ENCODE measurements at regions not wholly inside any gene's neighbourhood (a gene's known extent, or its start where the extent isn't known, plus 50 kb on each side); places are given as distances from the start of the nearest gene placed in this dataset.

DNA sequence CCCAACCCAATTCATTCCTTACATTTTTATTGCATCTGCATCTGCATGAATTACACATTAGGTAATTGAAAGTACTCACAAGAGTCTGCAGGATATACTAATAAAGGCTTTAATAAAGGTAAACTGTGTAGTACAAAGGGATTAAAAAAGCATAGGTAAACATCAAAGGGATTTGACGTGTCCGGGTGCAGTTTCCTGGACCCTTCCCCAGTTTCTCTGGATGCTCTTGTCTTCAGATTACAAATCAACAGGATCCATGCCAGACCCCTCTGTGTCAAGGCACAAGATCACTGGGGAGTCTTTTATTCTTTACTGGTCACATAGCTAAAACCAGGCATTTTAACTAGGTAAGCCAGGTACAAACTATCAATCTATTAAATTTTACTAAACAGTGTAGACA, 177.2 kb upstream of the TYRP1 start:
- in situ Hi-C loops (cut with MboI; ENCODE audit: low pct_unique_long_range_greater_than_20kb, low sequenced_read_pairs, unreplicated experiment): no loop called here
- DNase-seq (ENCODE audit: low spot score): no peak
- TF ChIP-seq, protein P1, sequence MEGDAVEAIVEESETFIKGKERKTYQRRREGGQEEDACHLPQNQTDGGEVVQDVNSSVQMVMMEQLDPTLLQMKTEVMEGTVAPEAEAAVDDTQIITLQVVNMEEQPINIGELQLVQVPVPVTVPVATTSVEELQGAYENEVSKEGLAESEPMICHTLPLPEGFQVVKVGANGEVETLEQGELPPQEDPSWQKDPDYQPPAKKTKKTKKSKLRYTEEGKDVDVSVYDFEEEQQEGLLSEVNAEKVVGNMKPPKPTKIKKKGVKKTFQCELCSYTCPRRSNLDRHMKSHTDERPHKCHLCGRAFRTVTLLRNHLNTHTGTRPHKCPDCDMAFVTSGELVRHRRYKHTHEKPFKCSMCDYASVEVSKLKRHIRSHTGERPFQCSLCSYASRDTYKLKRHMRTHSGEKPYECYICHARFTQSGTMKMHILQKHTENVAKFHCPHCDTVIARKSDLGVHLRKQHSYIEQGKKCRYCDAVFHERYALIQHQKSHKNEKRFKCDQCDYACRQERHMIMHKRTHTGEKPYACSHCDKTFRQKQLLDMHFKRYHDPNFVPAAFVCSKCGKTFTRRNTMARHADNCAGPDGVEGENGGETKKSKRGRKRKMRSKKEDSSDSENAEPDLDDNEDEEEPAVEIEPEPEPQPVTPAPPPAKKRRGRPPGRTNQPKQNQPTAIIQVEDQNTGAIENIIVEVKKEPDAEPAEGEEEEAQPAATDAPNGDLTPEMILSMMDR (IDR thresholded peaks at IDR 0.05; ENCODE audit: extremely low read depth, insufficient read depth, missing control alignments): no peak

DNA sequence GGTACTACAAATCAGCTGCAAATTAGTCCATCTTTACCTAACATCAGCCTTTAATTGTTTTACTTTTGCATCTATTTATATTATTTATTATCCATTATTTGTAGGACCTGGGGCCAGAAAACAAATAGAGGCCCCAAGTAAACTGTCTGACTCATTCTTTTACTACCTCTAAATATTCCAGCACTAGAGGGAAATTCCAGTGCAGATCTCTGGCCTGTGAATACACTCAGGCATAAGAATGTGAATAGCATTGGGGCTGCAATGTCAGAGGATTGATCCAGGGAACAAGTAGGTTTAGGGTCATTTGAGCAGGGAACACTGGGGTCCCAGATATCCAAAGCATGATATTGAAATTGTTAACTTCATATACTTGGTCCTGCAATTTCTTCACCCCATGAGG, 176.6 kb upstream of the TYRP1 start:
- in situ Hi-C loops (cut with MboI; ENCODE audit: low pct_unique_long_range_greater_than_20kb, low sequenced_read_pairs, unreplicated experiment): no loop called here
- no peak for DNase-seq (ENCODE audit: low spot score)
- TF ChIP-seq, protein P1 (IDR thresholded peaks at IDR 0.05; ENCODE audit: extremely low read depth, insufficient read depth, missing control alignments): no peak

DNA sequence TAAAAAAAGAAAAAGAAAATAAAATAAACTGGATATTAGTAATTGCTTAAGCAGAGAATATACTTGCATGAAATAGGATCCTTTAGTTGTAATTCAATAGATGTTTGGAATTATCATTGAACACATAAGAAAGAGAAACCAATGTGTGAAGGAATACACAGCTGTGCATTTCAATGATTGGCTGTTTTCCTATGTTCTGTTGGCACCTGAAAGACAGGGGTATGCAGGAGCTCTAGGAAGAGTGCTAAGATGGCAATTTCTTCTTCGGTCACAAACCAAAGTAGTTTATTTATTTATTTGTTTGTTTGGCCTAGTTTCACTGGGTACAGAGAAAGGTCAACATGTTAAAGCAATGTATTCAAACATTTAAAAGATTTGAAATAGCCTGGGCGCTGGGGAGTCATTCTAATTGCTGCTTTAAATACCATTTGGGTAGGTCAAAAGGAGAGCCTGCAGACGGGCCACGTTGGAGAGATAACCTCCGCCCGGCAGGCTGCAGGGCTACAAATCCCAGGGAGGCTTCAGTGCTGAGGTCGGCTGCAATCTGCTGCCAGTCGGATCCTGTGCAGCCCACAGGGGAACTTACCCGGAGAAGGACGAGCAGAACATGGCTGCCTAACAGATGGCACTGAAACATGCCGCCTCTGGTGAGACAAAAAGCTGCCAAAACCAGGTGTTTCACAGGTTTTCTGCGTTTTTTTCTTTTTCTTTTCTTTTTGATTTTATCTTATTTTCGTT, 154.2 kb upstream of the TYRP1 start:
- DNase-seq (ENCODE audit: low spot score): no peak

DNA sequence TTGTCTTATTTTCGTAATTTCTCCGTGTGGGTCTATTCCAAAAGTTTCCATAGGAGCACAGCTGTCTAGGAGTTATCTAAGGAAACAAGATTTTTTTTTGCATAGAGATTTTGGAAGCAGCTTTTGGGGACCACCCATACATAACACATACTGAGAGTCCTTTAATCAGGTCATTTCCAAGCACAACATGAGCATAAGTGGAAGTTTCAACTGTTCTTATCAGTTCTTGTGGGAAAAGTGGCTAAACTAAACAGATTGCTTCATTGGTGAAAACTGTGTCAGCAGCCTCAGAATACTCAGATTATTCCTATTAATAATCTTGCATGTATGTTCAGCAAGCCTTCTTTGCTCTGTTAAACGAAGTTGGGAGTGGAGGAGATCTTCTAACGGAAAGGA, 153.6 kb upstream of the TYRP1 start:
- TF ChIP-seq, protein P1 (IDR thresholded peaks at IDR 0.05; ENCODE audit: extremely low read depth, insufficient read depth, missing control alignments): no peak
- in situ Hi-C loops (cut with MboI; ENCODE audit: low pct_unique_long_range_greater_than_20kb, low sequenced_read_pairs, unreplicated experiment): no loop called here
- DNase-seq (ENCODE audit: low spot score): no peak

More for the DNA sequence above, 154.2 kb upstream of the TYRP1 start:
- in situ Hi-C loops (cut with MboI; ENCODE audit: low pct_unique_long_range_greater_than_20kb, low sequenced_read_pairs, unreplicated experiment): no loop called here
- TF ChIP-seq, protein P1 (IDR thresholded peaks at IDR 0.05; ENCODE audit: extremely low read depth, insufficient read depth, missing control alignments): no peak

DNA sequence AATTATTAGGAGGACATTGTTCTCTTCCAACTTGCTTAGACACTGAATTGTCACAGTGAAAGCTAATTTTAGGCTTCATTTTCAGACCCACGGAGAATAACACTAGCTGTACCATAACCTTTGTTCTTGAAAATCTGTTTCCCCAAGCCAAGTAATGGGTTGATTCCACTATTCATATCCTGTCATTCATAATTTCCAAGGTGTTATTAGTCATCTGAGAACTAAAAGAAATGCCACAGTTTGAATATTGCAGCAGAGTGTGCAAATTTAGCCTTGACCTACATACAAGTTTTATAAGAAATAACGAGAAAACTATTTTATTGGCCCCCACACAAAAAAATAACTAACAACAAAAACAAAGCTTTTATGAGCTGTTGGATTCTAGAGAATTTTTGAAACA, 148.5 kb upstream of the TYRP1 start:
- in situ Hi-C loops (cut with MboI; ENCODE audit: low pct_unique_long_range_greater_than_20kb, low sequenced_read_pairs, unreplicated experiment): no loop called here
- no peak for DNase-seq (ENCODE audit: low spot score)
- TF ChIP-seq, protein P1 (IDR thresholded peaks at IDR 0.05; ENCODE audit: extremely low read depth, insufficient read depth, missing control alignments): no peak

DNA sequence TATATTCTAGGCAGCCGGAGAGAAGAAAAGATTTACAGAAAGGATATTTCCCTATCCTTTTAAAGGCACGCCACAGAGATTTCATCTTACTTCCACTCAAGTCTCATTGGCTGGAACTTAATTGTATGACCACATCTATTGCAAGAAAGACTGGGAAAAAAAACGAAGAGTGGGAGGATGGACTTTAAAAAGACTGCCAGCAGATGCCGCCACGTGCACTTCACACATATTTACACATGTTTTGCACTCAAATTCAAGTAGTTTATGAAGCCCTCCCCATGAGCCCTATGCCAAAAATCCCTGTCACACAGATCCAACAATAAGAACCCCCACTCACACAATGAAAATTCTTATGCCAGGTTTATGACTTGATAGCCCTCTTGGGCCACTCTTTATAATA, 138.5 kb upstream of the TYRP1 start:
- no peak for DNase-seq (ENCODE audit: low spot score)
- TF ChIP-seq, protein P1 (IDR thresholded peaks at IDR 0.05; ENCODE audit: extremely low read depth, insufficient read depth, missing control alignments): peak; percentile 15
- in situ Hi-C loops (cut with MboI; ENCODE audit: low pct_unique_long_range_greater_than_20kb, low sequenced_read_pairs, unreplicated experiment): no loop called here

Measured in GM13977 (cell line).